ENCODE measurements at regions not wholly inside any gene's neighbourhood (a gene's known extent, or its start where the extent isn't known, plus 50 kb on each side); places are given as distances from the start of the nearest gene placed in this dataset.

- H3K9ac ChIP-seq (ENCODE audit: low read depth, low read length), result no peak overlapping the region
- H3K4me1 ChIP-seq (ENCODE audit: insufficient read depth, low read length), result no peaks in the 10 kb centered on the region
- H3K36me3 ChIP-seq (ENCODE audit: insufficient read depth, low read length), result no peaks in the 10 kb centered on the region
- H3K27ac ChIP-seq (ENCODE audit: low read depth, low read length), result no peak overlapping the region
- H3K27me3 ChIP-seq (ENCODE audit: insufficient read depth, low read length), result no peaks in the 10 kb centered on the region
- H3K9me3 ChIP-seq (ENCODE audit: insufficient read depth, low read depth, low read length), result no peaks in the 10 kb centered on the region
- no peak overlapping the region for H3K4me3 ChIP-seq (ENCODE audit: low read length)
- 64% methylated on average over 4 of the region's 4 CpGs for WGBS
These were observed 127.7 kb upstream of the SRRM4 start for GRCh38 chr12:118853634-118854033.

DNA sequence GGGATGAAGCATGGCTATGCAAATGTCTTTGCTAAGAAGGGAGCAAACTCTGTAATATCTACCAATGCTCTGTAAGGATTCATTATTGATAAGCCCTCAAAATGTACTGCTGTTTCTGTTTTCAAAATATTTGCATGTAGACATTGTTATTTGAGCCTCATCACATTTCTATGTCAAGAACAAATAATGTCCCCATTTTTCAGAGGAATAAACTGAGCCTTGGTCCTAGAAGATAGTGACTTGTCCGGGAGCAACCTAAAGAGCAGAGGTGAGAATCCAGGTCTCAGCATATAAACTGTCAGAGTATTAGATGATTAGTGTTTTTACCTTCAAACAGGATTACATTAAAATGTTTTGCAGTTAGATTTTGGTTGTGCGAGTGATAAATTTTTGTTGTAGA is 125.5 kb upstream of the SRRM4 start:
- Histone ChIP-seq H3K36me3 (ENCODE audit: insufficient read depth, low read length) (no peaks in the 10 kb centered on the region), H3K4me1 (ENCODE audit: insufficient read depth, low read length) (no peaks in the 10 kb centered on the region), H3K9me3 (ENCODE audit: insufficient read depth, low read depth, low read length) (no peaks in the 10 kb centered on the region), H3K27me3 (ENCODE audit: insufficient read depth, low read length) (no peaks in the 10 kb centered on the region), H3K27ac (ENCODE audit: low read depth, low read length) (no peak overlapping the region), H3K4me3 (ENCODE audit: low read length) (no peak overlapping the region), H3K9ac (ENCODE audit: low read depth, low read length) (no peak overlapping the region)
- WGBS, result 94% methylated on average over 1 of the region's 2 CpGs

DNA sequence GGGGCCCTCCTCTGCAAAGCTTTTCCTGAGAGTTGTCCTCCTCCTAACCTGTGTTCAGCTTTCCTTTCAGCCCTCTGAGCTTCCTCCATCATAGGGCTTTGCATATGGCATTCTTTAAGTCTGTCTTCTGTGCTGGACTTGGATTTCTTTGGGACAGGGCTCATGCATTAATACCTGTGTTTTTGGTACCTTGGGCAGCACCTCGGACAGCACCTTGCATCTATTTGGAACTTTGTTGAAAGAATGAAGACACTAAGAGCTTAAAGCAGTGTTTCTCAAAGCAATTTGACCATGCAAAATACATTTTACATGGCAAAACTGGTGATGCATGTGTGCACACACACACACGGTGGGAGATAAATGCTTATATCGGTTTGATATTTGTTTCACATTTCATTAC is 115.0 kb upstream of the SRRM4 start:
- Histone ChIP-seq H3K9me3 (ENCODE audit: insufficient read depth, low read depth, low read length) (no peaks in the 10 kb centered on the region), H3K9ac (ENCODE audit: low read depth, low read length) (no peak overlapping the region), H3K27me3 (ENCODE audit: insufficient read depth, low read length) (0 out of 2 replicates have a peak, but pooled peaks cover 4% of the 10 kb centered on the region), H3K4me1 (ENCODE audit: insufficient read depth, low read length) (no peaks in the 10 kb centered on the region), H3K4me3 (ENCODE audit: low read length) (no peak overlapping the region), H3K27ac (ENCODE audit: low read depth, low read length) (no peak overlapping the region), H3K36me3 (ENCODE audit: insufficient read depth, low read length) (no peaks in the 10 kb centered on the region)
- 53% methylated on average over 3 of the region's 3 CpGs for WGBS

DNA sequence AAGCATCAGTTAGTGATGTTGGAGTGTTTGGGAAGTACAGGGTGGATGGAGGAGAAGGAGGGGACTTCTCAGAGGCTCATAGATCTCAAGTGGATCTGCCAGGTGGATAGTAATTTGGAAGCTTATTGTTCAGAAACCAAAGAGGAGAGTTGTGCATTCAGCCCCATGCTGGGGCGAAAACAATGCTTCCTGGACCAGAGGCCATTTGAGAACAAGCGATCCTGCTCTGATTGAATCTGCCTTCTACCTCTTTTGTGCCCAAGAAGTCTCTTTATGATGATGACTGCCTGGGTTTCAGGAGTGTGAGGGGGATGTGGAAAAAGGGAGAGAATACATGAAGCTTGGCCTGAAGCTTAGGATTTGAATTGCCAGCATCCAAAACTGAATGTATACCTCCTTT is 110.8 kb upstream of the SRRM4 start:
- 74% methylated on average over 2 of the region's 2 CpGs for WGBS
- Histone ChIP-seq H3K4me3 (ENCODE audit: low read length) (no peak overlapping the region), H3K9me3 (ENCODE audit: insufficient read depth, low read depth, low read length) (no peaks in the 10 kb centered on the region), H3K9ac (ENCODE audit: low read depth, low read length) (no peak overlapping the region), H3K27me3 (ENCODE audit: insufficient read depth, low read length) (0 out of 2 replicates have a peak, but pooled peaks cover 4% of the 10 kb centered on the region), H3K36me3 (ENCODE audit: insufficient read depth, low read length) (no peaks in the 10 kb centered on the region), H3K27ac (ENCODE audit: low read depth, low read length) (no peak overlapping the region), H3K4me1 (ENCODE audit: insufficient read depth, low read length) (peaks cover 11% of the 10 kb centered on the region)

DNA sequence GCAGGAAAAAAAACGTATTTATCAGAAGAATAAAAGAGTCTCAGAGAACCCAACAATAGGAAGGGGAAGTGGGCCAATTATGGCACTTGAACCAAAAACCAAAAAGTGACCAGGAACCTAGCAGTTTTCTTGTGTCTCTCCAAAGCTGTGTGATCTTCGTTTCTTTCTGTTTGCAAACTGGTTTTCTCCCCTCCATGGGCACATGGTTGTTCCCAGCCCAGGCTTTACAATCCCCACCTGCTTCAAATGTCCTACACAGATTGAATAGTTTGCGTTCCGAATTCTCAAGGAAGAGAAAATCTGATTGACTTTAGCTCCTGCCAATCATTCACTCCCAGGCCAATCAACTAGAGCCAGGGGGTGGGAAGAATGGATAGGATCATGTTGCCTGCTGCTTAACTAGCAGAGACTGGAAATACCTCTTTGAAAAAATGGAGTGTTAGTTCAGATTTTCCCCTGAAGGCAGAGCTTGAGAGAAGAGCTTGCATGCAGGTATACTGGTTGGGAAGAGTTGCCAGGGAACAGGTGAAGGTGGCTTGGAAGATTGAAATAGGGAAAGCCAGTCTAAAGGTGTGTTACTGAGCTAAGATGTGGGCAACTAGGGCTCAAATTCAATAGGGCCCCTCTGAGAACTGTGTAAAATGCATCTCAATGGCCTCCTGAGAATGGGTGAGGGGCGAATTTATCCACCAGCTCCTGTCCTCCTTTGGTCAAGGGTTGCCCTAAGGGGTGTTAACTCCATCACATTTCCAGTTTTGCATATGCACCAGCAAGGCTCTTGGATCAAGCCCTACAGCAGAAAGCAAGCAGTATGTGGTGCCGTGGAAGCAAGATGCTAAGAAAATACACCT is 106.4 kb upstream of the SRRM4 start:
- 41% methylated on average over 6 of the region's 6 CpGs for WGBS
- Histone ChIP-seq H3K9ac (ENCODE audit: low read depth, low read length) (peak overlapping the region; percentile 57), H3K27ac (ENCODE audit: low read depth, low read length) (peak overlapping the region; percentile 74; the same call in 1 of the 2 replicates)

GRCh38 chr12:118880720-118881493 is 100.4 kb upstream of the SRRM4 start:
- H3K9me3 ChIP-seq (ENCODE audit: insufficient read depth, low read depth, low read length), result no peaks in the 10 kb centered on the region
- H3K27me3 ChIP-seq (ENCODE audit: insufficient read depth, low read length), result no peaks in the 10 kb centered on the region
- H3K4me3 ChIP-seq (ENCODE audit: low read length), result no peak overlapping the region
- H3K9ac ChIP-seq (ENCODE audit: low read depth, low read length), result no peak overlapping the region
- 76% methylated on average over 4 of the region's 5 CpGs for WGBS
- no peak overlapping the region for H3K27ac ChIP-seq (ENCODE audit: low read depth, low read length)
- peaks cover 18% of the 10 kb centered on the region for H3K4me1 ChIP-seq (ENCODE audit: insufficient read depth, low read length)
- H3K36me3 ChIP-seq (ENCODE audit: insufficient read depth, low read length), result no peaks in the 10 kb centered on the region

More for the DNA sequence above, 106.4 kb upstream of the SRRM4 start:
- no peaks in the 10 kb centered on the region for H3K27me3 ChIP-seq (ENCODE audit: insufficient read depth, low read length)
- peaks cover 26% of the 10 kb centered on the region for H3K4me1 ChIP-seq (ENCODE audit: insufficient read depth, low read length)
- H3K4me3 ChIP-seq (ENCODE audit: low read length), result peak overlapping the region; percentile 35
- H3K9me3 ChIP-seq (ENCODE audit: insufficient read depth, low read depth, low read length), result no peaks in the 10 kb centered on the region
- no peaks in the 10 kb centered on the region for H3K36me3 ChIP-seq (ENCODE audit: insufficient read depth, low read length)

- Histone ChIP-seq H3K9ac (ENCODE audit: low read depth, low read length) (no peak overlapping the region), H3K36me3 (ENCODE audit: insufficient read depth, low read length) (no peaks in the 10 kb centered on the region), H3K27ac (ENCODE audit: low read depth, low read length) (no peak overlapping the region), H3K4me1 (ENCODE audit: insufficient read depth, low read length) (peaks cover 7% of the 10 kb centered on the region; the same call in 1 of the 2 replicates), H3K27me3 (ENCODE audit: insufficient read depth, low read length) (no peaks in the 10 kb centered on the region), H3K4me3 (ENCODE audit: low read length) (no peak overlapping the region), H3K9me3 (ENCODE audit: insufficient read depth, low read depth, low read length) (no peaks in the 10 kb centered on the region)
- WGBS, result 79% methylated on average over 1 of the region's 1 CpG
These were observed 97.1 kb upstream of the SRRM4 start for GRCh38 chr12:118884226-118884625.

DNA sequence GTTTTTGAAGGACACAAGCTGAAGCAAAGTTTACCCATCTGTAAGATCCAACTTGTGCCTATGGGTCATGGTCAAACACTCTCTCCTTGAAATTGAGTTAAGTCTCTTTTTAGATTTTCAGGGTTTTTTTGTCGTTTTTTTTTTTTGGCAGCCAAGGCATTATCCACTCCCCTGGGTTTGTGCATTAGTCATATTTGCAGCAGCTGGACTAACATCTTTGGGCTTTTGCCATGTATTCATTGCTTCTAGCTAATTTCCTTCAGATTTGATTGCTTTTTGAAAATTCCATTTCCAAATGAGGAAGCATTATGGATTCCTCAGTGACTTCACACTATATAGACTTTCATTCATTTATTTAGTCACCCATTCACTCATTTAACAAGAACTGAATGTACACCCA is 80.3 kb upstream of the SRRM4 start:
- no peak overlapping the region for H3K4me3 ChIP-seq (ENCODE audit: low read length)
- H3K36me3 ChIP-seq (ENCODE audit: insufficient read depth, low read length), result no peaks in the 10 kb centered on the region
- WGBS, result 56% methylated on average over 1 of the region's 1 CpG
- H3K4me1 ChIP-seq (ENCODE audit: insufficient read depth, low read length), result no peaks in the 10 kb centered on the region
- H3K27ac ChIP-seq (ENCODE audit: low read depth, low read length), result no peak overlapping the region
- no peaks in the 10 kb centered on the region for H3K9me3 ChIP-seq (ENCODE audit: insufficient read depth, low read depth, low read length)
- no peak overlapping the region for H3K9ac ChIP-seq (ENCODE audit: low read depth, low read length)
- H3K27me3 ChIP-seq (ENCODE audit: insufficient read depth, low read length), result peaks cover 7% of the 10 kb centered on the region; the same call in 1 of the 2 replicates

GRCh38 chr12:118908811-118909210 is 72.5 kb upstream of the SRRM4 start:
- WGBS, result 83% methylated on average over 8 of the region's 8 CpGs
- H3K27me3 ChIP-seq (ENCODE audit: insufficient read depth, low read length), result no peaks in the 10 kb centered on the region

DNA sequence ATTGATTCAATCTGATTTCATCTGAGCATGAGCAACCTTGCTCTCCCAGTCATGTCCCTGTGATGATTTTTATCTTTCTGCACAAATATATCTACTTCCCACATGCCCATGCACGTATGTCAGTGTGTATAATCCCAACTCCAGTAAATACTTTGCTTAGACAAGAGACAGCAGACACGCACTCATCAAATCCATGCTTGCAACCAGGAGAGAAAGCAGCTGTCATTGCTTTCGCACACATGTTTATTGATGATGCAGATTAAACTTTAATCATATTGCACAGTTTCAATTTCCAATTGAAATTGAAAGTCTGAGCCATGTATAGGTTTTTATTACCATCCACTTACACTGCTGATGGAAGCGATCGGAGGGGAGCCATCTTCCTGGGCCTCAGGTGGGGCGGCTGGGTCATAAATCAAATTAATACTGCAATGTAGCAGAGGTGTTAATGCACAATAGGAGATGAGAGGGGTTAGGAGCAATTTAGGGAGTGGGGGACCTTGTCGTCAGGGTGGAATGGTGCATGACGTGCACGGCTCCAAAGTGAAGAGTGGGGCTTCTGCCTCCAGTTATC is 68.6 kb upstream of the SRRM4 start:
- Histone ChIP-seq H3K4me1 (ENCODE audit: insufficient read depth, low read length) (no peaks in the 10 kb centered on the region), H3K4me3 (ENCODE audit: low read length) (no peak overlapping the region), H3K36me3 (ENCODE audit: insufficient read depth, low read length) (no peaks in the 10 kb centered on the region), H3K27ac (ENCODE audit: low read depth, low read length) (no peak overlapping the region), H3K9ac (ENCODE audit: low read depth, low read length) (no peak overlapping the region), H3K9me3 (ENCODE audit: insufficient read depth, low read depth, low read length) (no peaks in the 10 kb centered on the region), H3K27me3 (ENCODE audit: insufficient read depth, low read length) (no peaks in the 10 kb centered on the region; the same call in 1 of the 2 replicates)
- 92% methylated on average over 9 of the region's 9 CpGs for WGBS

More at GRCh38 chr12:118908811-118909210, 72.5 kb upstream of the SRRM4 start:
- Histone ChIP-seq H3K27ac (ENCODE audit: low read depth, low read length) (no peak overlapping the region), H3K9ac (ENCODE audit: low read depth, low read length) (no peak overlapping the region), H3K9me3 (ENCODE audit: insufficient read depth, low read depth, low read length) (no peaks in the 10 kb centered on the region), H3K4me3 (ENCODE audit: low read length) (no peak overlapping the region), H3K36me3 (ENCODE audit: insufficient read depth, low read length) (no peaks in the 10 kb centered on the region), H3K4me1 (ENCODE audit: insufficient read depth, low read length) (no peaks in the 10 kb centered on the region)

GRCh38 chr12:118921761-118922160 is 59.6 kb upstream of the SRRM4 start:
- H3K36me3 ChIP-seq (ENCODE audit: insufficient read depth, low read length), result no peaks in the 10 kb centered on the region
- 78% methylated on average over 2 of the region's 2 CpGs for WGBS
- H3K4me3 ChIP-seq (ENCODE audit: low read length), result no peak overlapping the region
- H3K4me1 ChIP-seq (ENCODE audit: insufficient read depth, low read length), result no peaks in the 10 kb centered on the region
- no peak overlapping the region for H3K9ac ChIP-seq (ENCODE audit: low read depth, low read length)
- peaks cover 6% of the 10 kb centered on the region; the same call in 1 of the 2 replicates for H3K27me3 ChIP-seq (ENCODE audit: insufficient read depth, low read length)
- H3K9me3 ChIP-seq (ENCODE audit: insufficient read depth, low read depth, low read length), result no peaks in the 10 kb centered on the region
- no peak overlapping the region for H3K27ac ChIP-seq (ENCODE audit: low read depth, low read length)
